HCT116 (cell line): ENCODE measurements at regions not wholly inside any gene's neighbourhood (a gene's known extent, or its start where the extent isn't known, plus 50 kb on each side); places are given as distances from the start of the nearest gene placed in this dataset.

Experiments
- ATAC-seq: fragments of 200-7000 bp; cut with Tn5 transposase; 2 replicates; pipeline ENCODE4 v1.9.1; 2020; ENCODE audit warnings: mild to moderate bottlenecking, moderate library complexity
- BruUV-seq: library from RNA; stranded (reverse); fragments of 400-500 nt; replicated peaks from 2 replicates; lab custom pipeline; 2021; lab: Mats Ljungman, UMichigan
- CTCF ChIA-PET: fragments of 300-600 bp; sonication (Branson Sonifier 250); formaldehyde crosslinking; loops from one replicate; lab custom pipeline; 2021; ENCODE audit warnings: antibody characterized with exemption; lab: Charles Lee
- POLR2A ChIA-PET: fragments of 300-600, 350-600 bp; sonication (Branson Sonifier 250); formaldehyde crosslinking; loops from one replicate; lab custom pipeline; 2021; ENCODE audit warnings: antibody characterized with exemption; lab: Charles Lee
- RAD21 ChIA-PET, 2 experiments: fragments of 300-600 bp; sonication (Branson Sonifier 250); formaldehyde crosslinking; loops; one replicate each; lab custom pipeline; 2023; ENCODE audit warnings: low total read pairs in 2 of 2; ENCODE audit not compliant: uncharacterized antibody in 2 of 2, unreplicated experiment in 2 of 2, low non-redundant PET in 1 of 2; lab: Charles Lee
- DNase-seq: peaks from one replicate; pipeline ENCODE4 v3.0.0-alpha.2; 2010; ENCODE audit warnings: low read depth, low spot score
- H2AFZ ChIP-seq: fragments of 200-600 bp; shearing (Covaris generic), sonication (generic); 2 replicates; pipeline ENCODE4 v1.6.1; 2017; ENCODE audit warnings: low read depth, mixed run types, mixed read lengths, antibody characterized with exemption, low read length; ENCODE audit not compliant: poor library complexity, severe bottlenecking
- H3K27ac ChIP-seq: 2 replicates; pipeline ENCODE4 v1.5.1; 2012; ENCODE audit warnings: low read depth, low read length
- H3K27me3 ChIP-seq: fragments of 200-600 bp; sonication (generic); 2 replicates; pipeline ENCODE4 v1.6.1; 2016; ENCODE audit warnings: mixed run types, low read length, mixed read lengths; ENCODE audit not compliant: insufficient read depth
- H3K36me3 ChIP-seq, 2 experiments: fragments of 200-500 bp in 1 of 2; fragments of 200-600 bp in 1 of 2; sonication (Bioruptor generic) in 1 of 2; sonication (generic) in 1 of 2; 2 replicates each; pipeline versions ENCODE4 v1.5.1 to v1.6.1; 2014 to 2016; ENCODE audit warnings: low read length in 2 of 2, inconsistent platforms in 1 of 2, mixed read lengths in 1 of 2, mixed run types in 1 of 2; ENCODE audit not compliant: insufficient read depth in 2 of 2, control insufficient read depth in 1 of 2
- H3K4me1 ChIP-seq, 2 experiments: fragments of 200-600 bp in 1 of 2; sonication (generic) in 1 of 2; 2 replicates each; pipeline versions ENCODE4 v1.5.1 to v1.6.1; 2012 to 2017; ENCODE audit warnings: low read length in 2 of 2, inconsistent platforms in 1 of 2, mild to moderate bottlenecking in 1 of 2, mixed read lengths in 1 of 2, mixed run types in 1 of 2, moderate library complexity in 1 of 2; ENCODE audit not compliant: insufficient read depth in 2 of 2, control insufficient read depth in 1 of 2
- H3K4me2 ChIP-seq: fragments of 200-600 bp; sonication (generic); 2 replicates; pipeline ENCODE4 v1.6.1; 2017; ENCODE audit warnings: mixed run types, low read length, mixed read lengths
- H3K4me3 ChIP-seq, 2 experiments: fragments of 200-600 bp in 1 of 2; sonication (generic) in 1 of 2; replicated peaks in 1 of 2; 2 replicates each; pipeline ENCODE4 v1.5.1; 2011 to 2016; ENCODE audit warnings: low read length in 2 of 2, control low read depth in 1 of 2, low read depth in 1 of 2, mild to moderate bottlenecking in 1 of 2, mixed read lengths in 1 of 2, mixed run types in 1 of 2
- H3K79me2 ChIP-seq: fragments of 200-600 bp; sonication (generic); 2 replicates; pipeline ENCODE4 v1.6.1; 2017; ENCODE audit warnings: mild to moderate bottlenecking, mixed run types, low read length, moderate library complexity, mixed read lengths; ENCODE audit not compliant: insufficient read depth
- H3K9ac ChIP-seq: fragments of 200-600 bp; sonication (generic); 2 replicates; pipeline ENCODE4 v1.6.1; 2016; ENCODE audit warnings: low read length, mixed read lengths
- H3K9me2 ChIP-seq: fragments of 200-600 bp; sonication (generic), shearing (Covaris generic); 2 replicates; pipeline ENCODE4 v1.6.1; 2017; ENCODE audit warnings: mixed run types, mild to moderate bottlenecking, moderate library complexity; ENCODE audit not compliant: insufficient read depth
- H3K9me3 ChIP-seq, 2 experiments: fragments of 200-500 bp in 1 of 2; fragments of 200-600 bp in 1 of 2; sonication (Bioruptor generic) in 1 of 2; sonication (generic) in 1 of 2; 2 replicates each; pipeline ENCODE4 v1.6.1; 2014 to 2017; ENCODE audit warnings: low read length in 2 of 2, mixed read lengths in 2 of 2, inconsistent platforms in 1 of 2, low read depth in 1 of 2, mild to moderate bottlenecking in 1 of 2, mixed run types in 1 of 2, moderate library complexity in 1 of 2; ENCODE audit not compliant: control insufficient read depth in 1 of 2, insufficient read depth in 1 of 2
- H4K20me1 ChIP-seq: fragments of 200-600 bp; sonication (generic), shearing (Covaris generic); 2 replicates; pipeline ENCODE4 v1.6.1; 2017; ENCODE audit warnings: mixed run types, mild to moderate bottlenecking, moderate library complexity; ENCODE audit not compliant: insufficient read depth
- ATF3 ChIP-seq: IDR thresholded peaks from 2 replicates; pipeline ENCODE4 v1.6.1; 2012
- CBX3 ChIP-seq: IDR thresholded peaks from 2 replicates; pipeline ENCODE4 v1.6.1; 2012; ENCODE audit warnings: low read depth
- CEBPB ChIP-seq: IDR thresholded peaks from 2 replicates; pipeline ENCODE4 v1.6.1; 2012; ENCODE audit warnings: low read depth
- EGR1 ChIP-seq: IDR thresholded peaks from 2 replicates; pipeline ENCODE4 v1.6.1; 2012; ENCODE audit warnings: low read depth
- ELF1 ChIP-seq: IDR thresholded peaks from 2 replicates; pipeline ENCODE4 v1.6.1; 2012; ENCODE audit warnings: low read depth, borderline replicate concordance
- FOSL1 ChIP-seq: IDR thresholded peaks from 2 replicates; pipeline ENCODE4 v1.6.1; 2012; ENCODE audit warnings: low read depth
- POLR2AphosphoS5 ChIP-seq: IDR thresholded peaks from 2 replicates; pipeline ENCODE4 v1.6.1; 2011; ENCODE audit warnings: mild to moderate bottlenecking, low read depth, low read length, moderate library complexity
- SIN3A ChIP-seq: IDR thresholded peaks from 2 replicates; pipeline ENCODE4 v1.6.1; 2012; ENCODE audit warnings: low read depth
- intact Hi-C: fragments of 100-400 bp; cut with micrococcal nuclease; formaldehyde crosslinking; loops from 2 replicates; pipeline ENCODE4 v1.10.0; 2022
- TF ChIP-seq, protein P1 (sequence below): IDR thresholded peaks from 2 replicates; pipeline ENCODE4 v1.6.1; 2012; ENCODE audit warnings: low read depth
- TF ChIP-seq, protein P2 (sequence below), 3 experiments: fragments of 200-600 bp in 1 of 3; sonication (generic) in 1 of 3; IDR thresholded peaks in 2 of 3; conservative IDR thresholded peaks in 1 of 3; 2 replicates each; pipeline ENCODE4 v1.5.1; 2012 to 2017; ENCODE audit warnings: low read depth in 2 of 3, low read length in 2 of 3, antibody characterized with exemption in 1 of 3, borderline replicate concordance in 1 of 3, control low read depth in 1 of 3, mild to moderate bottlenecking in 1 of 3, mixed read lengths in 1 of 3, mixed run types in 1 of 3, moderate library complexity in 1 of 3; ENCODE audit not compliant: insufficient read depth in 1 of 3

- CTCF ChIA-PET: no interaction called here
- H3K9me3 ChIP-seq: no peaks in the 10 kb centered on the region
- no peaks in the 10 kb centered on the region for H3K36me3 ChIP-seq
- intact Hi-C loops: no loop called here
- no peaks in the 10 kb centered on the region for H3K79me2 ChIP-seq
- no peak overlapping the region for H3K4me2 ChIP-seq
- no peak overlapping the region for H2AFZ ChIP-seq
- POLR2A ChIA-PET: no interaction called here
- ATAC-seq (no peak), DNase-seq (no peak)
- H4K20me1 ChIP-seq: no peaks in the 10 kb centered on the region
- TF ChIP-seq EGR1: no peak
- TF ChIP-seq, protein P1, sequence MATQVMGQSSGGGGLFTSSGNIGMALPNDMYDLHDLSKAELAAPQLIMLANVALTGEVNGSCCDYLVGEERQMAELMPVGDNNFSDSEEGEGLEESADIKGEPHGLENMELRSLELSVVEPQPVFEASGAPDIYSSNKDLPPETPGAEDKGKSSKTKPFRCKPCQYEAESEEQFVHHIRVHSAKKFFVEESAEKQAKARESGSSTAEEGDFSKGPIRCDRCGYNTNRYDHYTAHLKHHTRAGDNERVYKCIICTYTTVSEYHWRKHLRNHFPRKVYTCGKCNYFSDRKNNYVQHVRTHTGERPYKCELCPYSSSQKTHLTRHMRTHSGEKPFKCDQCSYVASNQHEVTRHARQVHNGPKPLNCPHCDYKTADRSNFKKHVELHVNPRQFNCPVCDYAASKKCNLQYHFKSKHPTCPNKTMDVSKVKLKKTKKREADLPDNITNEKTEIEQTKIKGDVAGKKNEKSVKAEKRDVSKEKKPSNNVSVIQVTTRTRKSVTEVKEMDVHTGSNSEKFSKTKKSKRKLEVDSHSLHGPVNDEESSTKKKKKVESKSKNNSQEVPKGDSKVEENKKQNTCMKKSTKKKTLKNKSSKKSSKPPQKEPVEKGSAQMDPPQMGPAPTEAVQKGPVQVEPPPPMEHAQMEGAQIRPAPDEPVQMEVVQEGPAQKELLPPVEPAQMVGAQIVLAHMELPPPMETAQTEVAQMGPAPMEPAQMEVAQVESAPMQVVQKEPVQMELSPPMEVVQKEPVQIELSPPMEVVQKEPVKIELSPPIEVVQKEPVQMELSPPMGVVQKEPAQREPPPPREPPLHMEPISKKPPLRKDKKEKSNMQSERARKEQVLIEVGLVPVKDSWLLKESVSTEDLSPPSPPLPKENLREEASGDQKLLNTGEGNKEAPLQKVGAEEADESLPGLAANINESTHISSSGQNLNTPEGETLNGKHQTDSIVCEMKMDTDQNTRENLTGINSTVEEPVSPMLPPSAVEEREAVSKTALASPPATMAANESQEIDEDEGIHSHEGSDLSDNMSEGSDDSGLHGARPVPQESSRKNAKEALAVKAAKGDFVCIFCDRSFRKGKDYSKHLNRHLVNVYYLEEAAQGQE: no peak
- no peak for TF ChIP-seq CEBPB
- no peak for TF ChIP-seq SIN3A
- TF ChIP-seq CBX3: no peak
- H3K4me3 ChIP-seq: no peak overlapping the region
- RAD21 ChIA-PET: no interaction called here
- no peak overlapping the region for H3K27ac ChIP-seq
- no peaks in the 10 kb centered on the region for H3K27me3 ChIP-seq
- H3K9ac ChIP-seq: no peak overlapping the region
- no peaks in the 10 kb centered on the region for H3K4me1 ChIP-seq
- BruUV-seq: no TSS peak
- H3K9me2 ChIP-seq: no peaks in the 10 kb centered on the region
Observed at GRCh38 chr4:20041839-20042407, 209.8 kb upstream of the SLIT2 start.

- RAD21 ChIA-PET: no interaction called here
- CTCF ChIA-PET: no interaction called here
- no peaks in the 10 kb centered on the region for H3K27me3 ChIP-seq
- TF ChIP-seq EGR1 (no peak), FOSL1 (no peak), SIN3A (no peak), CEBPB (no peak), ELF1 (no peak), ATF3 (no peak), POLR2AphosphoS5 (no peak)
- TF ChIP-seq, protein P1: no peak
- TF ChIP-seq, protein P2, sequence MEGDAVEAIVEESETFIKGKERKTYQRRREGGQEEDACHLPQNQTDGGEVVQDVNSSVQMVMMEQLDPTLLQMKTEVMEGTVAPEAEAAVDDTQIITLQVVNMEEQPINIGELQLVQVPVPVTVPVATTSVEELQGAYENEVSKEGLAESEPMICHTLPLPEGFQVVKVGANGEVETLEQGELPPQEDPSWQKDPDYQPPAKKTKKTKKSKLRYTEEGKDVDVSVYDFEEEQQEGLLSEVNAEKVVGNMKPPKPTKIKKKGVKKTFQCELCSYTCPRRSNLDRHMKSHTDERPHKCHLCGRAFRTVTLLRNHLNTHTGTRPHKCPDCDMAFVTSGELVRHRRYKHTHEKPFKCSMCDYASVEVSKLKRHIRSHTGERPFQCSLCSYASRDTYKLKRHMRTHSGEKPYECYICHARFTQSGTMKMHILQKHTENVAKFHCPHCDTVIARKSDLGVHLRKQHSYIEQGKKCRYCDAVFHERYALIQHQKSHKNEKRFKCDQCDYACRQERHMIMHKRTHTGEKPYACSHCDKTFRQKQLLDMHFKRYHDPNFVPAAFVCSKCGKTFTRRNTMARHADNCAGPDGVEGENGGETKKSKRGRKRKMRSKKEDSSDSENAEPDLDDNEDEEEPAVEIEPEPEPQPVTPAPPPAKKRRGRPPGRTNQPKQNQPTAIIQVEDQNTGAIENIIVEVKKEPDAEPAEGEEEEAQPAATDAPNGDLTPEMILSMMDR (IDR thresholded peaks at IDR 0.05 in 2 of 3, conservative IDR thresholded peaks at IDR 0.05 in 1 of 3; ENCODE audit: borderline replicate concordance in 1 of 3, insufficient read depth in 1 of 3, low read depth in 2 of 3, low read length in 2 of 3): no peak
Observed at GRCh38 chr4:20037745-20038144, 214.0 kb upstream of the SLIT2 start.

More at GRCh38 chr4:20037745-20038144, 214.0 kb upstream of the SLIT2 start:
- intact Hi-C loops: no loop called here
- Histone ChIP-seq H3K36me3 (no peaks in the 10 kb centered on the region), H3K4me1 (no peaks in the 10 kb centered on the region), H3K27ac (no peak overlapping the region), H3K9me3 (peaks cover 0 to 2% of the 10 kb centered on the region in 2 experiments; a peak in 2 of 4 replicates), H3K4me2 (no peak overlapping the region), H3K9ac (no peak overlapping the region), H3K9me2 (no peaks in the 10 kb centered on the region), H3K79me2 (no peaks in the 10 kb centered on the region), H3K4me3 (no peak overlapping the region), H4K20me1 (no peaks in the 10 kb centered on the region), H2AFZ (no peak overlapping the region)
- DNase-seq: no peak
- no peak for ATAC-seq
- POLR2A ChIA-PET: no interaction called here
- BruUV-seq: no TSS peak
